IMR-90 (cell line): ENCODE measurements at regions not wholly inside any gene's neighbourhood (a gene's known extent, or its start where the extent isn't known, plus 50 kb on each side); places are given as distances from the start of the nearest gene placed in this dataset.

Source experiments
- ATAC-seq: fragments of 200-7000 bp; cut with Tn5 transposase; 2 replicates; pipeline ENCODE4 v1.9.1; 2020; ENCODE audit warnings: low read depth, mild to moderate bottlenecking, moderate library complexity
- BruUV-seq: library from RNA; stranded (reverse); fragments of 400-500 nt; replicated peaks from 2 replicates; lab custom pipeline; 2021; lab: Mats Ljungman, UMichigan
- CTCF ChIA-PET: fragments of 300-600 bp; formaldehyde crosslinking; extraction: SDS; loops from one replicate; lab custom pipeline; 2021; ENCODE audit warnings: antibody characterized with exemption; lab: Yijun Ruan, JAX
- POLR2A ChIA-PET: fragments of 300-600 bp; sonication (Branson Sonifier 250); formaldehyde crosslinking; loops from one replicate; lab custom pipeline; 2022; ENCODE audit warnings: antibody characterized with exemption; ENCODE audit not compliant: unreplicated experiment; lab: Charles Lee
- DNase-seq: peaks from one replicate; pipeline ENCODE4 v3.0.0; 2013
- H2AFZ ChIP-seq: replicated peaks from 2 replicates; pipeline ENCODE3; 2013; ENCODE audit warnings: low read length, mild to moderate bottlenecking; ENCODE audit not compliant: poor library complexity
- H2AK5ac ChIP-seq: 2 replicates; pipeline ENCODE4 v1.6.1; 2013; ENCODE audit warnings: low read depth, low read length, inconsistent platforms
- H2AK9ac ChIP-seq: replicated peaks from 2 replicates; pipeline ENCODE3; 2013; ENCODE audit warnings: mild to moderate bottlenecking, low read depth, low read length, moderate library complexity; ENCODE audit not compliant: poor library complexity
- H2BK120ac ChIP-seq: 2 replicates; pipeline ENCODE4 v1.6.1; 2013; ENCODE audit warnings: low read depth, low read length, inconsistent platforms
- H2BK15ac ChIP-seq: 3 replicates; pipeline ENCODE4 v1.6.1; 2013; ENCODE audit warnings: low read depth, low read length, inconsistent platforms
- H2BK20ac ChIP-seq: 2 replicates; pipeline ENCODE4 v1.6.1; 2013; ENCODE audit warnings: low read depth, mild to moderate bottlenecking, inconsistent platforms, low read length, moderate library complexity
- H2BK5ac ChIP-seq: 2 replicates; pipeline ENCODE4 v1.6.1; 2013; ENCODE audit warnings: mild to moderate bottlenecking, low read depth, low read length, inconsistent platforms; ENCODE audit not compliant: poor library complexity, severe bottlenecking
- H3K14ac ChIP-seq: replicated peaks from 2 replicates; pipeline ENCODE4 v1.6.1; 2013; ENCODE audit warnings: low read depth, low read length, inconsistent platforms
- H3K18ac ChIP-seq: 2 replicates; pipeline ENCODE4 v1.6.1; 2013; ENCODE audit warnings: low read depth, low read length, control low read depth
- H3K23ac ChIP-seq: 2 replicates; pipeline ENCODE4 v1.6.1; 2013; ENCODE audit warnings: low read depth, low read length, inconsistent platforms
- H3K27ac ChIP-seq: 2 replicates; pipeline ENCODE4 v1.5.1; 2013; ENCODE audit warnings: mild to moderate bottlenecking, control low read depth, low read length; ENCODE audit not compliant: insufficient read depth
- H3K27me3 ChIP-seq: 2 replicates; pipeline ENCODE4 v1.6.1; 2013; ENCODE audit warnings: low read length; ENCODE audit not compliant: control insufficient read depth, insufficient read depth
- H3K36me3 ChIP-seq: 2 replicates; pipeline ENCODE4 v1.6.1; 2013; ENCODE audit warnings: low read length, mixed read lengths; ENCODE audit not compliant: control insufficient read depth, insufficient read depth
- H3K4ac ChIP-seq: 2 replicates; pipeline ENCODE4 v1.6.1; 2013; ENCODE audit warnings: low read depth, low read length, inconsistent platforms
- H3K4me1 ChIP-seq: 2 replicates; pipeline ENCODE4 v1.6.1; 2013; ENCODE audit warnings: low read length, mixed read lengths; ENCODE audit not compliant: control insufficient read depth, insufficient read depth
- H3K4me2 ChIP-seq: 2 replicates; pipeline ENCODE4 v1.6.1; 2013; ENCODE audit warnings: low read depth, mild to moderate bottlenecking, control low read depth, low read length, moderate library complexity
- H3K4me3 ChIP-seq: 2 replicates; pipeline ENCODE4 v1.5.1; 2013; ENCODE audit warnings: low read depth, mild to moderate bottlenecking, control low read depth, low read length, moderate library complexity; ENCODE audit not compliant: insufficient read depth
- H3K56ac ChIP-seq: 2 replicates; pipeline ENCODE4 v1.6.1; 2013; ENCODE audit warnings: low read length, inconsistent platforms; ENCODE audit not compliant: insufficient read depth; ENCODE audit errors: extremely low read depth
- H3K79me1 ChIP-seq, 2 experiments: 2 replicates each; pipeline ENCODE4 v1.6.1; 2013; ENCODE audit warnings: low read length in 2 of 2, inconsistent platforms in 1 of 2, low read depth in 1 of 2
- H3K9ac ChIP-seq: 2 replicates; pipeline ENCODE4 v1.6.1; 2013; ENCODE audit warnings: low read depth, low read length, control low read depth
- H3K9me1 ChIP-seq: 2 replicates; pipeline ENCODE4 v1.6.1; 2013; ENCODE audit warnings: low read length, inconsistent platforms; ENCODE audit not compliant: insufficient read depth
- H3K9me3 ChIP-seq: 2 replicates; pipeline ENCODE4 v1.6.1; 2013; ENCODE audit warnings: low read length; ENCODE audit not compliant: control insufficient read depth, insufficient read depth
- H4K20me1 ChIP-seq: 2 replicates; pipeline ENCODE4 v1.6.1; 2013; ENCODE audit warnings: low read length, inconsistent platforms; ENCODE audit not compliant: insufficient read depth
- H4K5ac ChIP-seq: 2 replicates; pipeline ENCODE4 v1.6.1; 2013; ENCODE audit warnings: mild to moderate bottlenecking, low read depth, low read length, control low read depth
- H4K8ac ChIP-seq, 2 experiments: 2 replicates each; pipeline ENCODE4 v1.6.1; 2013; ENCODE audit warnings: low read depth in 2 of 2, low read length in 2 of 2, control low read depth in 1 of 2, inconsistent platforms in 1 of 2
- H4K91ac ChIP-seq: 2 replicates; pipeline ENCODE4 v1.6.1; 2013; ENCODE audit warnings: low read depth, low read length, inconsistent platforms; ENCODE audit not compliant: insufficient read depth
- BHLHE40 ChIP-seq: fragments of 150-350 bp; IDR thresholded peaks from 2 replicates; pipeline ENCODE4 v1.6.1; 2016; ENCODE audit warnings: mild to moderate bottlenecking, low read depth, low read length
- CHD1 ChIP-seq: IDR thresholded peaks from 2 replicates; pipeline ENCODE4 v1.6.1; 2012; ENCODE audit warnings: low read depth, low read length, improper control_type of control experiment
- CTCF ChIP-seq: conservative IDR thresholded peaks from 2 replicates; pipeline ENCODE4 v1.5.1; 2012; ENCODE audit warnings: mild to moderate bottlenecking, low read depth, low read length, improper control_type of control experiment
- FOS ChIP-seq: fragments of 150-350 bp; IDR thresholded peaks from 2 replicates; pipeline ENCODE4 v1.6.1; 2016; ENCODE audit warnings: low read depth, low read length
- MAFK ChIP-seq: IDR thresholded peaks from 2 replicates; pipeline ENCODE4 v1.6.1; 2012; ENCODE audit warnings: low read depth, low read length, improper control_type of control experiment
- RCOR1 ChIP-seq: IDR thresholded peaks from 2 replicates; pipeline ENCODE4 v1.6.1; 2012; ENCODE audit warnings: mild to moderate bottlenecking, low read length, improper control_type of control experiment; ENCODE audit not compliant: insufficient replicate concordance
- RFX5 ChIP-seq: IDR thresholded peaks from 2 replicates; pipeline ENCODE4 v1.8.0; 2012; ENCODE audit warnings: low read depth, mild to moderate bottlenecking, low read length, moderate library complexity
- WGBS, 2 experiments: methylation state at CpG; one replicate each; pipeline versions ENCODE4 v1.1.5 to v1.1.7; 2013; ENCODE audit warnings: missing lambda C conversion rate in 2 of 2; ENCODE audit not compliant: insufficient read length in 1 of 2; ENCODE audit errors: extremely low coverage in 2 of 2; 5-methylcytosine and 5-hydroxymethylcytosine counted together
- dilution Hi-C: fragments of 300-500 bp; cut with HindIII; formaldehyde crosslinking; loops from one replicate; pipeline ENCODE4 v1.14.3; 2018; ENCODE audit warnings: low sequenced_read_pairs; ENCODE audit not compliant: unreplicated experiment
- in situ Hi-C: fragments of 300-500 bp; cut with MboI; formaldehyde crosslinking; loops from 3 replicates; pipeline ENCODE4 v1.14.3; 2019; ENCODE audit warnings: low sequenced_read_pairs, inconsistent platforms, mixed read lengths
- intact Hi-C: fragments of 100-400 bp; cut with micrococcal nuclease; formaldehyde crosslinking; loops from 2 replicates; pipeline ENCODE4 v1.10.0; 2022

- DNase-seq: peak; percentile 36
- no peak overlapping the region for H4K8ac ChIP-seq
- intact Hi-C loops (no loop called here), in situ Hi-C loops (no loop called here), dilution Hi-C loops (no loop called here)
- CTCF ChIA-PET: no interaction called here
- no peak overlapping the region for H3K4me2 ChIP-seq
- H3K27ac ChIP-seq: no peak overlapping the region
- no peak overlapping the region for H3K4me3 ChIP-seq
- H3K4me1 ChIP-seq: no peaks in the 10 kb centered on the region
- no peak overlapping the region for H3K4ac ChIP-seq
- no peak overlapping the region for H2BK20ac ChIP-seq
- POLR2A ChIA-PET: no interaction called here
- H4K91ac ChIP-seq: no peak overlapping the region
- no peak overlapping the region for H2BK5ac ChIP-seq
- H3K9me3 ChIP-seq: no peaks in the 10 kb centered on the region
- H2BK15ac ChIP-seq: no peak overlapping the region
- no peak overlapping the region for H3K9ac ChIP-seq
- H2AK9ac ChIP-seq: no peak overlapping the region
- H3K56ac ChIP-seq: no peak overlapping the region
- H2AFZ ChIP-seq: no peak overlapping the region
- H3K18ac ChIP-seq: no peak overlapping the region
- TF ChIP-seq RCOR1 (no peak), CTCF (no peak), MAFK (no peak), RFX5 (no peak), BHLHE40 (no peak), FOS (peak; percentile 13; the same call in 1 of the 2 replicates), CHD1 (no peak)
- WGBS, 2 experiments: no CpG with 5 or more reads among the region's 1 CpG
- no TSS peak for BruUV-seq
- no peaks in the 10 kb centered on the region for H4K20me1 ChIP-seq
- no peaks in the 10 kb centered on the region for H3K36me3 ChIP-seq
- H3K23ac ChIP-seq: no peak overlapping the region
- H3K9me1 ChIP-seq: no peaks in the 10 kb centered on the region
- H4K5ac ChIP-seq: no peak overlapping the region
- H2BK120ac ChIP-seq: no peak overlapping the region
- H3K14ac ChIP-seq: no peak overlapping the region
- no peaks in the 10 kb centered on the region for H3K79me1 ChIP-seq
- H3K27me3 ChIP-seq: no peaks in the 10 kb centered on the region
- ATAC-seq: peak; percentile 59; the same call in 1 of the 2 replicates
- no peak overlapping the region for H2AK5ac ChIP-seq
Measured at GRCh38 chr20:12086359-12086758, 168.7 kb downstream of the BTBD3 start.
